PFSK-1 (cell line): ENCODE measurements at regions not wholly inside any gene's neighbourhood (a gene's known extent, or its start where the extent isn't known, plus 50 kb on each side); places are given as distances from the start of the nearest gene placed in this dataset.

ENCODE experiments used
- FOXP2 ChIP-seq: optimal IDR thresholded peaks from 2 replicates; pipeline ENCODE3; 2011; ENCODE audit warnings: borderline replicate concordance, control low read depth, inconsistent platforms; ENCODE audit not compliant: insufficient read depth; ENCODE audit errors: extremely low read length, extremely low read depth
- TF ChIP-seq, protein P1 (sequence below), 2 experiments: IDR thresholded peaks; 2 replicates each; pipeline versions ENCODE4 v1.6.1 to v1.8.0; 2011 to 2012; ENCODE audit warnings: low read depth in 2 of 2, low read length in 2 of 2, control low read depth in 1 of 2, inconsistent platforms in 1 of 2, mild to moderate bottlenecking in 1 of 2, moderate library complexity in 1 of 2; ENCODE audit not compliant: insufficient read depth in 1 of 2

DNA sequence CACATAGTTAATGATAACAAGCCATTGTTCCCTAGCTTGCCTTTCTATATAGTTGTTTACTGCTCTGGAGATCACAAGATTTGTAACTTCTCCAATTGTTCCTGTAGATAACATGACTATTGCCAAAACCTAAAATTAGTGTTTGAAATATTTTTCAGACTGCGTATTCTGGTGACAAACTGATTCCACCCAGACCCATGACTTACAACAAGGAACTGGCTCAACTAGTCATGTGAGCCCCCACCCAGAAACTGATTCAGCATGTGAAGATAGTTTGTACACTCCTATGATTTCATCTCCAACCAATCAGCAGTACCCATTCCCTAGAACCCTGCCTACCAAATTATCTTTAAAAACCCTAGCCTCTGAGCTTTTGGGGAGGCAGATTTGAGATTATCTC, 131.4 kb upstream of the BCL9 start:
- no peak for TF ChIP-seq FOXP2
- TF ChIP-seq, protein P1, sequence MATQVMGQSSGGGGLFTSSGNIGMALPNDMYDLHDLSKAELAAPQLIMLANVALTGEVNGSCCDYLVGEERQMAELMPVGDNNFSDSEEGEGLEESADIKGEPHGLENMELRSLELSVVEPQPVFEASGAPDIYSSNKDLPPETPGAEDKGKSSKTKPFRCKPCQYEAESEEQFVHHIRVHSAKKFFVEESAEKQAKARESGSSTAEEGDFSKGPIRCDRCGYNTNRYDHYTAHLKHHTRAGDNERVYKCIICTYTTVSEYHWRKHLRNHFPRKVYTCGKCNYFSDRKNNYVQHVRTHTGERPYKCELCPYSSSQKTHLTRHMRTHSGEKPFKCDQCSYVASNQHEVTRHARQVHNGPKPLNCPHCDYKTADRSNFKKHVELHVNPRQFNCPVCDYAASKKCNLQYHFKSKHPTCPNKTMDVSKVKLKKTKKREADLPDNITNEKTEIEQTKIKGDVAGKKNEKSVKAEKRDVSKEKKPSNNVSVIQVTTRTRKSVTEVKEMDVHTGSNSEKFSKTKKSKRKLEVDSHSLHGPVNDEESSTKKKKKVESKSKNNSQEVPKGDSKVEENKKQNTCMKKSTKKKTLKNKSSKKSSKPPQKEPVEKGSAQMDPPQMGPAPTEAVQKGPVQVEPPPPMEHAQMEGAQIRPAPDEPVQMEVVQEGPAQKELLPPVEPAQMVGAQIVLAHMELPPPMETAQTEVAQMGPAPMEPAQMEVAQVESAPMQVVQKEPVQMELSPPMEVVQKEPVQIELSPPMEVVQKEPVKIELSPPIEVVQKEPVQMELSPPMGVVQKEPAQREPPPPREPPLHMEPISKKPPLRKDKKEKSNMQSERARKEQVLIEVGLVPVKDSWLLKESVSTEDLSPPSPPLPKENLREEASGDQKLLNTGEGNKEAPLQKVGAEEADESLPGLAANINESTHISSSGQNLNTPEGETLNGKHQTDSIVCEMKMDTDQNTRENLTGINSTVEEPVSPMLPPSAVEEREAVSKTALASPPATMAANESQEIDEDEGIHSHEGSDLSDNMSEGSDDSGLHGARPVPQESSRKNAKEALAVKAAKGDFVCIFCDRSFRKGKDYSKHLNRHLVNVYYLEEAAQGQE (IDR thresholded peaks at IDR 0.05; ENCODE audit: insufficient read depth in 1 of 2, low read depth in 2 of 2, low read length in 2 of 2): no peak
